ENCODE measurements at regions not wholly inside any gene's neighbourhood (a gene's known extent, or its start where the extent isn't known, plus 50 kb on each side); places are given as distances from the start of the nearest gene placed in this dataset.

GRCh38 chr5:8445139-8445538 lies 576.2 kb downstream of the MTRR start:
- TF ChIP-seq CTCF (IDR thresholded peaks at IDR 0.05) (no peak), POLR2A (IDR thresholded peaks at IDR 0.05) (no peak)
